OCI-LY1 (cell line): ENCODE measurements at regions not wholly inside any gene's neighbourhood (a gene's known extent, or its start where the extent isn't known, plus 50 kb on each side); places are given as distances from the start of the nearest gene placed in this dataset.

Experiments used
- H2AFZ ChIP-seq: fragments of 200-600 bp; sonication (generic), shearing (Covaris generic); 2 replicates; pipeline ENCODE4 v1.6.0; 2014; ENCODE audit warnings: antibody characterized with exemption, mild to moderate bottlenecking, low read length
- H3F3A ChIP-seq: fragments of 200-600 bp; sonication (generic), shearing (Covaris generic); 2 replicates; pipeline ENCODE4 v1.6.0; 2014; ENCODE audit warnings: mild to moderate bottlenecking, antibody characterized with exemption, low read length, moderate library complexity; ENCODE audit not compliant: insufficient read depth
- H3K27ac ChIP-seq: fragments of 200-600 bp; sonication (generic); 2 replicates; pipeline ENCODE4 v1.5.1; 2014; ENCODE audit warnings: low read length, mixed run types, mild to moderate bottlenecking, low read depth; ENCODE audit not compliant: poor library complexity, severe bottlenecking
- H3K27me3 ChIP-seq: fragments of 200-600 bp; sonication (generic); 2 replicates; pipeline ENCODE4 v1.6.0; 2014; ENCODE audit warnings: antibody characterized with exemption, mild to moderate bottlenecking, low read length, moderate library complexity; ENCODE audit not compliant: insufficient read depth
- H3K36me3 ChIP-seq: fragments of 200-600 bp; sonication (generic); 2 replicates; pipeline ENCODE4 v1.6.1; 2014; ENCODE audit warnings: mild to moderate bottlenecking, antibody characterized with exemption, low read length, moderate library complexity, mixed read lengths; ENCODE audit not compliant: insufficient read depth
- H3K4me1 ChIP-seq: fragments of 200-600 bp; sonication (generic); 2 replicates; pipeline ENCODE4 v1.5.1; 2014; ENCODE audit warnings: mild to moderate bottlenecking, low read length, moderate library complexity; ENCODE audit not compliant: insufficient read depth, severe bottlenecking
- H3K4me2 ChIP-seq: fragments of 200-600 bp; sonication (generic), shearing (Covaris generic); 2 replicates; pipeline ENCODE4 v1.6.1; 2014; ENCODE audit warnings: low read length
- H3K4me3 ChIP-seq: fragments of 200-600 bp; sonication (generic); 2 replicates; pipeline ENCODE4 v1.5.1; 2014; ENCODE audit warnings: low read length, low read depth, mild to moderate bottlenecking, mixed read lengths; ENCODE audit not compliant: poor library complexity, severe bottlenecking
- H3K79me2 ChIP-seq: fragments of 200-600 bp; shearing (Covaris generic); 2 replicates; pipeline ENCODE4 v1.6.1; 2016; ENCODE audit warnings: mixed run types, low read length, mixed read lengths; ENCODE audit not compliant: insufficient read depth
- H3K9ac ChIP-seq: fragments of 200-600 bp; sonication (generic), shearing (Covaris generic); 2 replicates; pipeline ENCODE4 v1.6.1; 2014; ENCODE audit warnings: mild to moderate bottlenecking, low read length, mixed read lengths
- H3K9me2 ChIP-seq: fragments of 200-600 bp; sonication (generic), shearing (Covaris generic); 2 replicates; pipeline ENCODE4 v1.6.1; 2014; ENCODE audit warnings: low read depth, mild to moderate bottlenecking, low read length, mixed read lengths
- H3K9me3 ChIP-seq: fragments of 200-600 bp; shearing (Covaris generic); 2 replicates; pipeline ENCODE4 v1.6.1; 2014; ENCODE audit warnings: low read length, mixed read lengths
- H4K20me1 ChIP-seq: fragments of 200-600 bp; sonication (generic), shearing (Covaris generic); 2 replicates; pipeline ENCODE4 v1.6.0; 2016; ENCODE audit warnings: mild to moderate bottlenecking, low read length; ENCODE audit not compliant: insufficient read depth
- EZH2 ChIP-seq: fragments of 200-600 bp; sonication (generic), shearing (Covaris generic); IDR thresholded peaks from 2 replicates; pipeline ENCODE4 v1.8.0; 2017; ENCODE audit warnings: borderline replicate concordance, mixed run types, mild to moderate bottlenecking, antibody characterized with exemption, low read length, moderate library complexity, mixed read lengths
- TF ChIP-seq, protein P1 (sequence below): fragments of 200-600 bp; sonication (generic), shearing (Covaris generic); IDR thresholded peaks from 2 replicates; pipeline ENCODE4 v1.5.1; 2017; ENCODE audit warnings: mild to moderate bottlenecking, antibody characterized with exemption, low read length, moderate library complexity, mixed read lengths

DNA sequence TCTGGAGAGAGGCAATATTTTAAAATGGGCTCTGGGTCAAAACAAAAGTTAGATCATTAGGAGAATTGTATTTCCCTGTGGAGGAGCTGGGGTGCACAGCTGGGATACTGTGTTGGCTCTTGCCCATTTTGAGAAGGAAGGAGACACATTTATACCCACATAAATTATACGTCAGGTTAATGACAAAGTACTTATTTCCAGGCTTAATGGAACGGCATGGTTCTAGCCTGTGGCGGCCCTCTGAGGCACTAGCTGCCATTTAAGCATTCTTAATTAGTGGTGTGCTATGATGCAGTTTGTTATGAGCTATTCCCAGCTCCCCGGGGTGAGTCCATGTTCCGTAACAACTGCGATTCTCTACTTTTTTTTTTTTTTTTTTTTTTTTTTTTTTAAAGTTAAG is 193.5 kb downstream of the SEC23IP start:
- no peak overlapping the region for H3K27ac ChIP-seq
- no peaks in the 10 kb centered on the region for H4K20me1 ChIP-seq
- no peaks in the 10 kb centered on the region for H3K27me3 ChIP-seq
- no peak overlapping the region for H3K9ac ChIP-seq
- TF ChIP-seq, protein P1, sequence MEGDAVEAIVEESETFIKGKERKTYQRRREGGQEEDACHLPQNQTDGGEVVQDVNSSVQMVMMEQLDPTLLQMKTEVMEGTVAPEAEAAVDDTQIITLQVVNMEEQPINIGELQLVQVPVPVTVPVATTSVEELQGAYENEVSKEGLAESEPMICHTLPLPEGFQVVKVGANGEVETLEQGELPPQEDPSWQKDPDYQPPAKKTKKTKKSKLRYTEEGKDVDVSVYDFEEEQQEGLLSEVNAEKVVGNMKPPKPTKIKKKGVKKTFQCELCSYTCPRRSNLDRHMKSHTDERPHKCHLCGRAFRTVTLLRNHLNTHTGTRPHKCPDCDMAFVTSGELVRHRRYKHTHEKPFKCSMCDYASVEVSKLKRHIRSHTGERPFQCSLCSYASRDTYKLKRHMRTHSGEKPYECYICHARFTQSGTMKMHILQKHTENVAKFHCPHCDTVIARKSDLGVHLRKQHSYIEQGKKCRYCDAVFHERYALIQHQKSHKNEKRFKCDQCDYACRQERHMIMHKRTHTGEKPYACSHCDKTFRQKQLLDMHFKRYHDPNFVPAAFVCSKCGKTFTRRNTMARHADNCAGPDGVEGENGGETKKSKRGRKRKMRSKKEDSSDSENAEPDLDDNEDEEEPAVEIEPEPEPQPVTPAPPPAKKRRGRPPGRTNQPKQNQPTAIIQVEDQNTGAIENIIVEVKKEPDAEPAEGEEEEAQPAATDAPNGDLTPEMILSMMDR = no peak
- H3K4me3 ChIP-seq = no peak overlapping the region
- no peak overlapping the region for H3K4me2 ChIP-seq
- H3F3A ChIP-seq = no peaks in the 10 kb centered on the region
- no peaks in the 10 kb centered on the region for H3K9me2 ChIP-seq
- H3K4me1 ChIP-seq = no peaks in the 10 kb centered on the region
- H3K9me3 ChIP-seq = no peaks in the 10 kb centered on the region
- no peaks in the 10 kb centered on the region for H3K36me3 ChIP-seq
- H2AFZ ChIP-seq = no peak overlapping the region
- H3K79me2 ChIP-seq = no peaks in the 10 kb centered on the region

DNA sequence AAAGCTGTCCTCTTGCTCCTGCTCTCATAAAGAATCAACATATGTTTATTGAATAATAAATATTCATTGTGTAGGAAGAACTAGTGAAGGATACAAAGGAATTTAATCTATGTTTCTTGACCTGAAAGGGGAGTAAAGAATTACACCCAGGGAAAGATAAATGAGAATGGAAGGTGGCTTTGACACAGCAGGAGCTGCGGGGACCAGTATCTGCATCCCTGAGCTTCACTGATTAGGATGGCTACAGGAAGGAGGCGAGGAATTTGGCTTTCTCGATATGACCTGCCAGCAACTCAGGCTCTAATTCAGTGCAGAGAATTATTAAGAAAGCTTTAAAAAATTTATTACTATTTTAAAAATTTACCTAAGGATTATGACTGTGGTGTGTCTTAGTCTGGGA is 194.6 kb downstream of the SEC23IP start:
- Histone ChIP-seq H3K4me3 (no peak overlapping the region), H3F3A (no peaks in the 10 kb centered on the region), H3K9me2 (no peaks in the 10 kb centered on the region), H3K27ac (no peak overlapping the region), H3K9me3 (no peaks in the 10 kb centered on the region), H3K9ac (no peak overlapping the region), H3K4me1 (no peaks in the 10 kb centered on the region), H3K4me2 (no peak overlapping the region), H3K36me3 (no peaks in the 10 kb centered on the region), H2AFZ (no peak overlapping the region), H3K79me2 (no peaks in the 10 kb centered on the region), H3K27me3 (no peaks in the 10 kb centered on the region), H4K20me1 (no peaks in the 10 kb centered on the region)
- no peak for TF ChIP-seq EZH2
- TF ChIP-seq, protein P1 = no peak

DNA sequence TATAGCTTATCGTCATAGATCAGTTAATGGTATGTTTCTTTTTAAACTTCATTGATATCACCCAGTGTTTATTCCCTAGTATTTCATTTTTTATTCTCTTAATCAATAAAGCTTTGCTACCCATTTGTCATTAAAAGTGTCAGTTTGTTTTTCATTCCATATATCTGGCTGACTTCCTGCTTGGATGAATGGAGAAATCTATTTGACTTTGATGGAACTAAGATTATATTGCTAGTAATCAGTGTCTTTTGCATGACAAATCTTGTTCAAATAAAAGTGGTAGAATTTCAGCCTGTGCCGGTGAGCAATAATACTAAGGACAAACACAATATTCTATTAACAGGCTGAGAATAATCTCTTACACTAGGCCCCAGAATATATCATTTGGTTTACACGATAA is 203.3 kb downstream of the SEC23IP start:
- no peaks in the 10 kb centered on the region for H3K79me2 ChIP-seq
- H4K20me1 ChIP-seq = no peaks in the 10 kb centered on the region
- no peaks in the 10 kb centered on the region for H3K36me3 ChIP-seq
- H2AFZ ChIP-seq = no peak overlapping the region
- no peaks in the 10 kb centered on the region for H3K9me2 ChIP-seq
- H3K4me3 ChIP-seq = no peak overlapping the region
- TF ChIP-seq, protein P1 = no peak
- TF ChIP-seq EZH2 = no peak
- H3K9me3 ChIP-seq = no peaks in the 10 kb centered on the region
- no peak overlapping the region for H3K4me2 ChIP-seq
- no peaks in the 10 kb centered on the region for H3K4me1 ChIP-seq
- no peaks in the 10 kb centered on the region for H3K27me3 ChIP-seq
- no peaks in the 10 kb centered on the region for H3F3A ChIP-seq
- H3K9ac ChIP-seq = no peak overlapping the region
- H3K27ac ChIP-seq = no peak overlapping the region
